ENCODE measurements at regions not wholly inside any gene's neighbourhood (a gene's known extent, or its start where the extent isn't known, plus 50 kb on each side); places are given as distances from the start of the nearest gene placed in this dataset.

- no peaks in the 10 kb centered on the region for H3K36me3 Mint-ChIP-seq (ENCODE audit: low read depth, unreplicated experiment)
- H3K27ac Mint-ChIP-seq (ENCODE audit: unreplicated experiment), result no peak overlapping the region
- no peak for TF ChIP-seq CTCF (IDR thresholded peaks at IDR 0.05; ENCODE audit: unreplicated experiment)
Observed at GRCh38 chr9:109894473-109894872, 114.5 kb downstream of the PALM2AKAP2 start.

DNA sequence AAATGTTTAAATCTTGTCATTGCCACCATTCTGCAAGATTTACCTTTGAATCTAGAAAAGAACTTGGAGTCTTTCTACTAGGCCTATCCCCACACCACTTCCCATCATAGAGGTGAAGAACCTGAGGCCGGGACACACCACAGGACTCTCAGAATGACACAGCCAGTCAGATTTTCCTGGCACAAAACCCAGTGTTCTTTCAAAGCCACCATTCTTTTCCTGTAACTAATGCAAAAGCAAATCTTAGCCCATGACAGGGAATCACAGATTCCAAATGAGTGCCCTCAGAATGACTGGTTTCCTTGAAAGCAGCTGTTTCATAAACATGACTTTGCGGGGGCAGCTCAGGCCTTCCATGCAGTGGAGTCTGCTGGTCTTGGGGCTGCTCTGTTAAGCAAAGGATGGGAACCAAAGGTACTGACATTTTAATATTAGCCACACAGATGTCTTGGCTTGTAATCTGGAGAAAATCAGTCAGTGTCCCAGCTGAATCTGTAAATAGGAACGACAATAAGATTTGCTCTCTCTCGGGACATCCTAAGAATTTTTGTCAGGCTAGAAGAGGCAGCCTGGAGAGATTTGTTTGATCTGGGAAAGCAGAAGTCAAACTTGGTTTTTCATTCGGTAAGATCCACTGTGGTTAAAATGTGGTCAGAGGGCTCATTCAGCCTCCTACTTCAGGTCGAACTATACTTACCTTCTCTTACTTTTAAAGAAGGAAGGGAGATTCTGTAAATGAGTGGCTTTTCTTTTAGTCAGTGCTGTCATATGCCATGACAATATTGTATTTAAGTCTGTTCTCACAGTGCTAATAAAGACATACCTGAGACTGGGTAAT is 115.1 kb downstream of the PALM2AKAP2 start:
- Mint-ChIP-seq H3K4me3 (ENCODE audit: unreplicated experiment) (no peak overlapping the region), H3K27ac (ENCODE audit: unreplicated experiment) (no peak overlapping the region), H3K4me1 (ENCODE audit: unreplicated experiment) (peaks cover 3% of the 10 kb centered on the region), H3K9me3 (ENCODE audit: unreplicated experiment) (no peaks in the 10 kb centered on the region), H3K36me3 (ENCODE audit: low read depth, unreplicated experiment) (no peaks in the 10 kb centered on the region), H3K27me3 (ENCODE audit: unreplicated experiment) (no peaks in the 10 kb centered on the region)
- no peak for DNase-seq (ENCODE audit: low spot score)
- TF ChIP-seq CTCF (IDR thresholded peaks at IDR 0.05; ENCODE audit: unreplicated experiment), result no peak

More at GRCh38 chr9:109894473-109894872, 114.5 kb downstream of the PALM2AKAP2 start:
- Mint-ChIP-seq H3K27me3 (ENCODE audit: unreplicated experiment) (no peaks in the 10 kb centered on the region), H3K4me1 (ENCODE audit: unreplicated experiment) (peaks cover 6% of the 10 kb centered on the region), H3K4me3 (ENCODE audit: unreplicated experiment) (no peak overlapping the region), H3K9me3 (ENCODE audit: unreplicated experiment) (no peaks in the 10 kb centered on the region)
- no peak for DNase-seq (ENCODE audit: low spot score)

GRCh38 chr9:109901201-109901600 is 121.2 kb downstream of the PALM2AKAP2 start:
- H3K9me3 Mint-ChIP-seq (ENCODE audit: unreplicated experiment), result no peaks in the 10 kb centered on the region
- no peak overlapping the region for H3K4me3 Mint-ChIP-seq (ENCODE audit: unreplicated experiment)
- DNase-seq (ENCODE audit: low spot score), result no peak
- no peaks in the 10 kb centered on the region for H3K27me3 Mint-ChIP-seq (ENCODE audit: unreplicated experiment)
- H3K36me3 Mint-ChIP-seq (ENCODE audit: low read depth, unreplicated experiment), result no peaks in the 10 kb centered on the region
- no peak overlapping the region for H3K27ac Mint-ChIP-seq (ENCODE audit: unreplicated experiment)
- H3K4me1 Mint-ChIP-seq (ENCODE audit: unreplicated experiment), result peaks cover 15% of the 10 kb centered on the region
- no peak for TF ChIP-seq CTCF (IDR thresholded peaks at IDR 0.05; ENCODE audit: unreplicated experiment)

- H3K27ac Mint-ChIP-seq (ENCODE audit: unreplicated experiment), result no peak overlapping the region
Observed at GRCh38 chr9:109903515-109904138, 123.6 kb downstream of the PALM2AKAP2 start.

More at GRCh38 chr9:109903515-109904138, 123.6 kb downstream of the PALM2AKAP2 start:
- Mint-ChIP-seq H3K27me3 (ENCODE audit: unreplicated experiment) (peaks cover 3% of the 10 kb centered on the region), H3K9me3 (ENCODE audit: unreplicated experiment) (no peaks in the 10 kb centered on the region), H3K36me3 (ENCODE audit: low read depth, unreplicated experiment) (no peaks in the 10 kb centered on the region), H3K4me1 (ENCODE audit: unreplicated experiment) (peaks cover 15% of the 10 kb centered on the region), H3K4me3 (ENCODE audit: unreplicated experiment) (no peak overlapping the region)
- TF ChIP-seq CTCF (IDR thresholded peaks at IDR 0.05; ENCODE audit: unreplicated experiment), result peak; percentile 79
- DNase-seq (ENCODE audit: low spot score), result peak; percentile 65
